Mucosa of stomach (tissue), 1 donor: ENCODE measurements at regions not wholly inside any gene's neighbourhood (a gene's known extent, or its start where the extent isn't known, plus 50 kb on each side); places are given as distances from the start of the nearest gene placed in this dataset.

Source experiments
- H3K27me3 ChIP-seq: one replicate; pipeline ENCODE4 v1.7.0; 2013; ENCODE audit warnings: mild to moderate bottlenecking, low read length; ENCODE audit not compliant: control insufficient read depth, insufficient read depth
- H3K36me3 ChIP-seq: one replicate; pipeline ENCODE4 v1.7.0; 2013; ENCODE audit warnings: low read length; ENCODE audit not compliant: control insufficient read depth, insufficient read depth
- H3K4me1 ChIP-seq: one replicate; pipeline ENCODE4 v1.7.0; 2013; ENCODE audit warnings: mild to moderate bottlenecking, low read length; ENCODE audit not compliant: control insufficient read depth, insufficient read depth
- H3K4me3 ChIP-seq: one replicate; pipeline ENCODE4 v1.7.0; 2013; ENCODE audit warnings: low read length
- H3K9ac ChIP-seq: one replicate; pipeline ENCODE4 v1.7.0; 2013; ENCODE audit warnings: mild to moderate bottlenecking, low read length, moderate library complexity
- H3K9me3 ChIP-seq: one replicate; pipeline ENCODE4 v1.7.0; 2013; ENCODE audit warnings: mild to moderate bottlenecking, low read length, moderate library complexity; ENCODE audit not compliant: control insufficient read depth
- donor health status: Pancreatic carcinoma.

- no peak overlapping the region for H3K4me3 ChIP-seq
- peaks cover 59% of the 10 kb centered on the region for H3K27me3 ChIP-seq
- H3K4me1 ChIP-seq = no peaks in the 10 kb centered on the region
- no peaks in the 10 kb centered on the region for H3K36me3 ChIP-seq
- no peaks in the 10 kb centered on the region for H3K9me3 ChIP-seq
- no peak overlapping the region for H3K9ac ChIP-seq
These were observed 51.4 kb upstream of the CISTR start for GRCh38 chr12:53803194-53803593.

DNA sequence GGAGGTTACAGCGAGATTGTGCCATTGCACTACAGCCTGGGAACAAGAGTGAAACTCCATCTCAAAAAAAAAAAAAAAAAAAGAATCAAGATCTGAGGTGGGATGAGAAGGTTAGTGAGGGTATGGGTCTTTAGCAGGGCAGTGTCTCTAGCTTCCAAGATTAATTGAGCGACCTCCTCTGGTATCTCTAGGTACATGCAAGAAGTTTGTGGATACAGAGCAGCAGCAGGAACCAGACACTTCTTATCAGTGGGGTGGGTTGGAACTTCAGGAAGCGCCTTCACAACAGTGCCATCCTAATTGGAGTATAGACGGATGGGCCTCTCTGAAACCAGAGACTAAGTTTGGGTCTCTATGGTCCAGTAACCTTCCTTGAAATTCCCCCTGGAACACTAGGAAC is 51.9 kb upstream of the CISTR start:
- Histone ChIP-seq H3K9ac (no peak overlapping the region), H3K36me3 (no peaks in the 10 kb centered on the region), H3K4me1 (no peaks in the 10 kb centered on the region), H3K4me3 (no peak overlapping the region), H3K9me3 (no peaks in the 10 kb centered on the region), H3K27me3 (peaks cover 60% of the 10 kb centered on the region)

DNA sequence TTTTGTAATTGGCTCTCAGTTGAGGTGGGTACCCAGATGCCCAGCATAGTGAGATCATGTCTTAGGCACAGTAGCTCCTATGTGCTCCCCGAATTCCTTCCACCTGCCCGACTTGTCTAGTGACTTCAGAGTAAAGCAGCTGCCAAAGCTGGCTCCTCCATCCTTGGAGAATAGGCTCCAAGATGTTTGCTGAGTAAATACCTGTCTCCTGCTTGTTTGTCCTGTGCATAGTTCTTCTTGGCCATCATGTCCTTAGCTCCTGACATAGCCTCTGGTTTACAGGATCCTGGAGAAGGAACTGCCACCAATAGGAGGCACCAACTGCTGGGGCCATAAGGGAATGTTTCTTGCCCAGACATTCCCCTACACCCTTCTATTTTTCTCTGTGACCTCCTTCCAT is 52.6 kb upstream of the CISTR start:
- no peaks in the 10 kb centered on the region for H3K4me1 ChIP-seq
- peaks cover 53% of the 10 kb centered on the region for H3K27me3 ChIP-seq
- H3K9ac ChIP-seq = no peak overlapping the region
- no peaks in the 10 kb centered on the region for H3K9me3 ChIP-seq
- H3K36me3 ChIP-seq = no peaks in the 10 kb centered on the region
- H3K4me3 ChIP-seq = no peak overlapping the region

- no peak overlapping the region for H3K9ac ChIP-seq
- no peak overlapping the region for H3K4me3 ChIP-seq
- H3K4me1 ChIP-seq = no peaks in the 10 kb centered on the region
- no peaks in the 10 kb centered on the region for H3K9me3 ChIP-seq
- H3K36me3 ChIP-seq = no peaks in the 10 kb centered on the region
- peaks cover 53% of the 10 kb centered on the region for H3K27me3 ChIP-seq
These were observed 53.3 kb upstream of the CISTR start for GRCh38 chr12:53805067-53805466.

DNA sequence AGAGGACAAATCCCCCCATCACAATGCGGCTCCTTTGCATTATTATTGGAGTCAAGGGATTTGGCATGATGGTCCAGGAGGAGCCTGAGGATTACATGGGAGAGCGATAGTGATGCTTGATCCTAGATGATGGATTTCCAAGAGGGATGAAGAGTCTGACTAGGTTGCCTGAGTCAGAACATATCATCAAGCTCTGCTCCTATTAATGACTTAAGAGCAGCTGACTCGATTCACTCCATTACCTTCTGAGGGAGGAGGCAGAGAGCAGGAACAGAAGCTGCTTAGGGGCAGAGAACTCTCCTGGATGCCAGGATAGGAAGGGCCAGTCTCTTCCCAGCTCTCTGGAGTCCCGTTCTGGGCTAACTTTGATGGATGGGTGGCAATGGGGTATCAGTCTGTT is 54.0 kb upstream of the CISTR start:
- H3K4me1 ChIP-seq = no peaks in the 10 kb centered on the region
- peaks cover 57% of the 10 kb centered on the region for H3K27me3 ChIP-seq
- no peak overlapping the region for H3K9ac ChIP-seq
- no peak overlapping the region for H3K4me3 ChIP-seq
- no peaks in the 10 kb centered on the region for H3K36me3 ChIP-seq
- no peaks in the 10 kb centered on the region for H3K9me3 ChIP-seq

- H3K36me3 ChIP-seq = no peaks in the 10 kb centered on the region
- H3K27me3 ChIP-seq = peaks cover 63% of the 10 kb centered on the region
- H3K4me1 ChIP-seq = no peaks in the 10 kb centered on the region
- peaks cover 5% of the 10 kb centered on the region for H3K9me3 ChIP-seq
- H3K9ac ChIP-seq = no peak overlapping the region
- H3K4me3 ChIP-seq = no peak overlapping the region
These were observed 54.9 kb upstream of the CISTR start for GRCh38 chr12:53806721-53807120.

- no peaks in the 10 kb centered on the region for H3K4me1 ChIP-seq
- H3K9ac ChIP-seq = no peak overlapping the region
- H3K4me3 ChIP-seq = no peak overlapping the region
- peaks cover 5% of the 10 kb centered on the region for H3K9me3 ChIP-seq
- H3K27me3 ChIP-seq = peaks cover 58% of the 10 kb centered on the region
- no peaks in the 10 kb centered on the region for H3K36me3 ChIP-seq
These were observed 55.6 kb upstream of the CISTR start for GRCh38 chr12:53807322-53807860.

DNA sequence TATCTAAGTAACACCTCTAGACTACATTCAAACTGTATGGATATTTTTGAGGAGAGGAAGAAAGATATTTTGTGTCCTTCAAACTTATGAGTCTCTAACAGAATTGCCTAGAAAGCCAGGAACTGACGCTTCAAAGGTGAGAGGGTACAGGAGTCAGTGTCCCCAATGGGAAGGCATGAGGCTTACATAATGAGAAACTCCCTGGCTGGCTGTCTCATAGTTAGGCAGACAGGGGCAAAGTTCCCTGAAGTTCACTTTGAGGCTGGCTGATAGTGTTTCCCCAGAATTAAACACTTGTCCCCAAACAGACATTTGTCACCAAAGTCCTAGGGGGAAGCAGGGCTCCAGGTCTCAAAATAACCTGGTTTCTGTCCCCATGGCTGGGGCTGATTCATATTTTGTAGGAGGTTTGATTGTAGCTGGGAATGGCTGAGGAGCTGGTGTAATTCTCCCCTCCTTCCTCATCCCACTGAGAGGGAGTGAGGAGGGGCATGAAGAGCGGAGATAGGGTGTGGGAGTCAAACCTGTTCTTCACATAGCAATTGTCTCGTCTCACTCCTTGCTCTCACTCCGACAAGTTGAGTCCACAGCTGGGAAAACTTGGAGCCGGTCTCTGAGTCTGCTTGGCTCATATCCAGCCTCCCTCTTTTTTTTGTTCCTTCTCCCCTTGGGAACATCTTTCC is 56.4 kb upstream of the CISTR start:
- Histone ChIP-seq H3K4me3 (no peak overlapping the region), H3K9ac (no peak overlapping the region), H3K27me3 (peaks cover 57% of the 10 kb centered on the region), H3K4me1 (no peaks in the 10 kb centered on the region), H3K36me3 (no peaks in the 10 kb centered on the region), H3K9me3 (peaks cover 5% of the 10 kb centered on the region)

DNA sequence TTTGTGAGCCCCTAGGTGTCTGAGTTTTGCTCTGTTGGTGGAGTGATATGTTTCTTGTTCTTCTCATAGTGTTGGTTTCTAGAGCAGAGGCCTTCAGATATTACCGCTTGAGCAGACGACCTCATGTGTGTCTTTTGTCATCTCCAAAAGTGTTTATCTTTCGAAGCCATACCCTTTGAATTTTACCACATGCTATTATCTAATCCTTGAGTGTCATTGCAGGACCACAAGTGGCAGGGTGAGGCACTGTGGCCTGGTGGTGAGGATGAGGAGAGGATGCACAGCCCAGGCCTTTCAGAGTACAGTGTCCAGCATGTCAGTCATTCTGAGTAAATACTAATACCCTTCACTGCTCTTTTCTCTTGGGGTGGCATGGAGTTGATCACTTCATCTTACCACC is 57.2 kb upstream of the CISTR start:
- Histone ChIP-seq H3K9me3 (peaks cover 5% of the 10 kb centered on the region), H3K4me3 (no peak overlapping the region), H3K27me3 (peaks cover 58% of the 10 kb centered on the region), H3K36me3 (no peaks in the 10 kb centered on the region), H3K4me1 (no peaks in the 10 kb centered on the region), H3K9ac (no peak overlapping the region)

GRCh38 chr12:53810950-53811349 is 59.2 kb upstream of the CISTR start:
- Histone ChIP-seq H3K4me3 (no peak overlapping the region), H3K9me3 (peaks cover 5% of the 10 kb centered on the region), H3K27me3 (peaks cover 51% of the 10 kb centered on the region), H3K4me1 (no peaks in the 10 kb centered on the region), H3K9ac (no peak overlapping the region), H3K36me3 (no peaks in the 10 kb centered on the region)

DNA sequence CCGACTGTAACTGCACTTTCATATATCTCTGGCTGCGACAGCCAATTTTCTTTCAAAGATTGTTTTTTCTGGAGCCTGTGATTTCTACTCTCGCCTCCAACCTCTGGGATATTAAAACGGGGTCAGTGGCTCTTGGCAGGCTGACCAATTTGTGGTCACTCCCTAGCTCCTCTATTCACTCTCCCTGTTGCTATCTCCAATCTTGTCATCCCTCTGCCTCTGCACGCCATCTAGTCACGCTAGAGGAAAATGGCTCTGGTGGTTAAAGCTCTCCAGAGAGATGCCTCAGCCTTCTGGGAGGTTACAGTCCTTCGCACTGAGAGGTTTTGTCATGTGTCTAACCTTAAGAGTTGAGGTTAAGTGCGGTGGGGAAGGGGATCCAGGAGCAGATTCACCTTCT is 59.8 kb upstream of the CISTR start:
- Histone ChIP-seq H3K4me1 (no peaks in the 10 kb centered on the region), H3K36me3 (no peaks in the 10 kb centered on the region), H3K9ac (no peak overlapping the region), H3K9me3 (peaks cover 5% of the 10 kb centered on the region), H3K27me3 (peaks cover 51% of the 10 kb centered on the region), H3K4me3 (no peak overlapping the region)

DNA sequence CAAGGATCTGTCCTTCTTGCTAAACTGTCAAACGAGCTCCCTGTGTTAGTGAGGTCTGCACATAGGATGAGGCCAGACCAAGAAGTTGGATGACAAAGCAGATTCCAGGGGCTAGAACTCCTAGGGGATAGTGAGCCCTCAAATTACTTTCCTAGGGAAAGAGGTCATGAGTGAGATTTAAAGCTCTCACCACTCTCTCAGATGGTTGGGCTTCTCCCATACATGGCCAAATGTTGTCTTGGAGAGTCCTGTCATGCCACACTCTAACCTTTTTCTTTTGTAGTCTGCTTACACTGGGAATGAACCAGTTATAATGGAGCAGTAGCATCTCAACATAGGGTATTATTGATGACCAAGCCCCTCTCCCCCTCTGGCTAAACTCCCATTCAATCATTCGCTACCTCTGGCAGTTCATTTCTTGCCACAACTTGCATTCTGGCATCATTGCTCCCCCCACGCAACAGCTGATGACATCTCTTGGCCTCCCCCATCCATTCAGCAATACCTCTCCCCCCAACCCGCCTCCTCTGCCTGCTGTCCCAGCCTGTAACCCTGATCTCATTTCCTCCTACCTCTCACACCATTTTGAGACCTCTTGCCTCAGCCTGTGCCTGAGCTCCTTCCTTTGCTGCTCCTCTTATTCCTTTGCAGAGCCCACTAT is 64.7 kb upstream of the CISTR start:
- Histone ChIP-seq H3K36me3 (no peaks in the 10 kb centered on the region), H3K4me3 (no peak overlapping the region), H3K9ac (no peak overlapping the region), H3K9me3 (peaks cover 1% of the 10 kb centered on the region), H3K27me3 (peaks cover 54% of the 10 kb centered on the region), H3K4me1 (no peaks in the 10 kb centered on the region)
